Fibroblast of skin of back (primary cell): ENCODE measurements at regions not wholly inside any gene's neighbourhood (a gene's known extent, or its start where the extent isn't known, plus 50 kb on each side); places are given as distances from the start of the nearest gene placed in this dataset.

Source experiments
- DNase-seq: peaks from one replicate; pipeline ENCODE4 v3.0.0-alpha.2; 2013

GRCh38 chr14:53896726-53897125 is 59.9 kb downstream of the BMP4 start:
- DNase-seq, result no peak

GRCh38 chr14:53894456-53894855 is 62.2 kb downstream of the BMP4 start:
- DNase-seq, result peak; percentile 89

- no peak for DNase-seq
These were observed 63.3 kb downstream of the BMP4 start for GRCh38 chr14:53893374-53893773.

GRCh38 chr14:53890611-53891101 is 66.0 kb downstream of the BMP4 start:
- peak; percentile 67 for DNase-seq

- no peak for DNase-seq
These were observed 67.9 kb downstream of the BMP4 start for GRCh38 chr14:53888535-53889386.

- no peak for DNase-seq
These were observed 71.4 kb downstream of the BMP4 start for GRCh38 chr14:53885136-53885640.

- no peak for DNase-seq
These were observed 72.0 kb downstream of the BMP4 start for GRCh38 chr14:53884601-53885000.

- no peak for DNase-seq
These were observed 72.9 kb downstream of the BMP4 start for GRCh38 chr14:53883739-53884138.

- DNase-seq, result no peak
These were observed 73.9 kb downstream of the BMP4 start for GRCh38 chr14:53882684-53883083.

GRCh38 chr14:53881921-53882320 is 74.7 kb downstream of the BMP4 start:
- no peak for DNase-seq

- peak; percentile 91 for DNase-seq
These were observed 75.3 kb downstream of the BMP4 start for GRCh38 chr14:53881161-53881871.

- DNase-seq, result peak; percentile 63
These were observed 75.9 kb downstream of the BMP4 start for GRCh38 chr14:53880761-53881160.

GRCh38 chr14:53879747-53880146 is 76.9 kb downstream of the BMP4 start:
- no peak for DNase-seq

- DNase-seq, result no peak
These were observed 77.5 kb downstream of the BMP4 start for GRCh38 chr14:53879022-53879686.

- DNase-seq, result no peak
These were observed 81.2 kb downstream of the BMP4 start for GRCh38 chr14:53875324-53875897.

GRCh38 chr14:53874704-53875103 is 81.9 kb downstream of the BMP4 start:
- DNase-seq, result no peak

- no peak for DNase-seq
These were observed 83.9 kb downstream of the BMP4 start for GRCh38 chr14:53872681-53873089.

GRCh38 chr14:53871951-53872350 is 84.7 kb downstream of the BMP4 start:
- DNase-seq, result no peak

- DNase-seq, result no peak
These were observed 85.6 kb downstream of the BMP4 start for GRCh38 chr14:53871011-53871410.

GRCh38 chr14:53865711-53866110 is 90.9 kb downstream of the BMP4 start:
- peak; percentile 51 for DNase-seq

GRCh38 chr14:53861781-53862180 is 94.8 kb downstream of the BMP4 start:
- DNase-seq, result no peak

- no peak for DNase-seq
These were observed 98.3 kb downstream of the BMP4 start for GRCh38 chr14:53858345-53858684.
